Lower leg skin (tissue), 3 donors: ENCODE measurements at regions not wholly inside any gene's neighbourhood (a gene's known extent, or its start where the extent isn't known, plus 50 kb on each side); places are given as distances from the start of the nearest gene placed in this dataset.

Experiments used
- POLR2A ChIP-seq, 2 donors: fragments of 450-650 bp; IDR thresholded peaks; one replicate each; pipeline ENCODE4 v1.6.1; 2016 to 2017; ENCODE audit warnings: antibody characterized with exemption in 2 of 2, mild to moderate bottlenecking in 1 of 2, moderate library complexity in 1 of 2
- TF ChIP-seq, protein P1 (sequence below), 3 donors: fragments of 450-650 bp; IDR thresholded peaks; one replicate each; pipeline ENCODE4 v1.5.1; 2016; ENCODE audit warnings: antibody characterized with exemption in 3 of 3, mild to moderate bottlenecking in 3 of 3, moderate library complexity in 2 of 3

DNA sequence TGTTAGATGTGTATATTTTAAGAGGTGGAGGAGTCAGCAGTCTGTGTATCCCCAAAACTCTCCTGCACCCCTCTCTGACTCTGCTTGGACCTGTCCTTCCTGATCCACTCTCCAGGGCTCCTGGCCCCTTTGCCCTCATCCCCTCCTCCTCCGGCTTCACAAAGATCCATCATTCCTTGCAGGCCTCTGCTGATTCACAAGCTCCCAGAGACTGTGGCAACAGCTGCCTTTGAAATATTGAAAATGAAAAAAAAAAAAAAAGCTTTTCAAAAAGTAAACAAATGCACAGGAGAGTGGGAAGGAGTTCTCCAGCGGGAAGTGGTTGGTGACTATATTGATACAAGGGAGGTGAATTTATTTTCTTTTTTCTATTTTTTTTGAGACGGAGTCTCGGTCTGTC, 330.2 kb upstream of the SULF2 start:
- TF ChIP-seq, protein P1, sequence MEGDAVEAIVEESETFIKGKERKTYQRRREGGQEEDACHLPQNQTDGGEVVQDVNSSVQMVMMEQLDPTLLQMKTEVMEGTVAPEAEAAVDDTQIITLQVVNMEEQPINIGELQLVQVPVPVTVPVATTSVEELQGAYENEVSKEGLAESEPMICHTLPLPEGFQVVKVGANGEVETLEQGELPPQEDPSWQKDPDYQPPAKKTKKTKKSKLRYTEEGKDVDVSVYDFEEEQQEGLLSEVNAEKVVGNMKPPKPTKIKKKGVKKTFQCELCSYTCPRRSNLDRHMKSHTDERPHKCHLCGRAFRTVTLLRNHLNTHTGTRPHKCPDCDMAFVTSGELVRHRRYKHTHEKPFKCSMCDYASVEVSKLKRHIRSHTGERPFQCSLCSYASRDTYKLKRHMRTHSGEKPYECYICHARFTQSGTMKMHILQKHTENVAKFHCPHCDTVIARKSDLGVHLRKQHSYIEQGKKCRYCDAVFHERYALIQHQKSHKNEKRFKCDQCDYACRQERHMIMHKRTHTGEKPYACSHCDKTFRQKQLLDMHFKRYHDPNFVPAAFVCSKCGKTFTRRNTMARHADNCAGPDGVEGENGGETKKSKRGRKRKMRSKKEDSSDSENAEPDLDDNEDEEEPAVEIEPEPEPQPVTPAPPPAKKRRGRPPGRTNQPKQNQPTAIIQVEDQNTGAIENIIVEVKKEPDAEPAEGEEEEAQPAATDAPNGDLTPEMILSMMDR (IDR thresholded peaks at IDR 0.05): no peak
- TF ChIP-seq POLR2A (IDR thresholded peaks at IDR 0.05): no peak
